HFF-Myc (cell line): ENCODE measurements at regions not wholly inside any gene's neighbourhood (a gene's known extent, or its start where the extent isn't known, plus 50 kb on each side); places are given as distances from the start of the nearest gene placed in this dataset.

Experiments
- DNase-seq: peaks from one replicate; pipeline ENCODE4 v3.0.0-alpha.2; 2011; ENCODE audit warnings: low read depth; ENCODE audit errors: extremely low read depth
- H3K4me3 ChIP-seq: replicated peaks from 2 replicates; pipeline ENCODE4 v1.5.1; 2011; ENCODE audit warnings: low read depth, mild to moderate bottlenecking, control low read depth, low read length
- CTCF ChIP-seq: IDR thresholded peaks from 2 replicates; pipeline ENCODE4 v1.5.1; 2012; ENCODE audit warnings: mild to moderate bottlenecking, low read depth, low read length, control low read depth; ENCODE audit errors: missing control alignments

- no peak for TF ChIP-seq CTCF
- DNase-seq: no peak
- no peak overlapping the region for H3K4me3 ChIP-seq
These were observed 814.5 kb upstream of the LRRC4C start for GRCh38 chr11:42273977-42274376.

GRCh38 chr11:42296910-42297309, 837.5 kb upstream of the LRRC4C start:
- DNase-seq: no peak
- no peak overlapping the region for H3K4me3 ChIP-seq
- no peak for TF ChIP-seq CTCF

GRCh38 chr11:42299780-42300179, 840.3 kb upstream of the LRRC4C start:
- no peak overlapping the region for H3K4me3 ChIP-seq
- no peak for TF ChIP-seq CTCF
- DNase-seq: no peak

GRCh38 chr11:42301777-42302176, 842.3 kb upstream of the LRRC4C start:
- TF ChIP-seq CTCF: no peak
- no peak for DNase-seq
- H3K4me3 ChIP-seq: no peak overlapping the region

GRCh38 chr11:42311514-42311913, 852.1 kb upstream of the LRRC4C start:
- no peak for DNase-seq
- no peak overlapping the region for H3K4me3 ChIP-seq
- TF ChIP-seq CTCF: no peak

GRCh38 chr11:42311944-42312343, 852.5 kb upstream of the LRRC4C start:
- DNase-seq: no peak
- no peak overlapping the region for H3K4me3 ChIP-seq
- no peak for TF ChIP-seq CTCF

GRCh38 chr11:42315267-42315666, 855.8 kb upstream of the LRRC4C start:
- TF ChIP-seq CTCF: no peak
- DNase-seq: no peak
- H3K4me3 ChIP-seq: no peak overlapping the region
